ENCODE measurements at regions not wholly inside any gene's neighbourhood (a gene's known extent, or its start where the extent isn't known, plus 50 kb on each side); places are given as distances from the start of the nearest gene placed in this dataset.
"Not testable (repeated sequence)": the region's sequence is repeated elsewhere in the genome, so short reads cannot be mapped to it uniquely, and the experiment has no call there.

GRCh38 chr1:204014961-204015360 lies 58.0 kb upstream of the SOX13 start:
- not testable (repeated sequence) for TF ChIP-seq CTCF, POLR2A (IDR thresholded peaks at IDR 0.05)

Data from adrenal gland (tissue), 5 donors.